Mucosa of stomach (tissue), 1 donor: ENCODE measurements at regions not wholly inside any gene's neighbourhood (a gene's known extent, or its start where the extent isn't known, plus 50 kb on each side); places are given as distances from the start of the nearest gene placed in this dataset.
"Not testable (repeated sequence)": the region's sequence is repeated elsewhere in the genome, so short reads cannot be mapped to it uniquely, and the experiment has no call there.

Experiments
- H3K27me3 ChIP-seq: one replicate; pipeline ENCODE4 v1.7.0; 2013; ENCODE audit warnings: mild to moderate bottlenecking, low read length; ENCODE audit not compliant: control insufficient read depth, insufficient read depth
- H3K36me3 ChIP-seq: one replicate; pipeline ENCODE4 v1.7.0; 2013; ENCODE audit warnings: low read length; ENCODE audit not compliant: control insufficient read depth, insufficient read depth
- H3K4me1 ChIP-seq: one replicate; pipeline ENCODE4 v1.7.0; 2013; ENCODE audit warnings: mild to moderate bottlenecking, low read length; ENCODE audit not compliant: control insufficient read depth, insufficient read depth
- H3K4me3 ChIP-seq: one replicate; pipeline ENCODE4 v1.7.0; 2013; ENCODE audit warnings: low read length
- H3K9ac ChIP-seq: one replicate; pipeline ENCODE4 v1.7.0; 2013; ENCODE audit warnings: mild to moderate bottlenecking, low read length, moderate library complexity
- H3K9me3 ChIP-seq: one replicate; pipeline ENCODE4 v1.7.0; 2013; ENCODE audit warnings: mild to moderate bottlenecking, low read length, moderate library complexity; ENCODE audit not compliant: control insufficient read depth
- donor health status: Pancreatic carcinoma.

DNA sequence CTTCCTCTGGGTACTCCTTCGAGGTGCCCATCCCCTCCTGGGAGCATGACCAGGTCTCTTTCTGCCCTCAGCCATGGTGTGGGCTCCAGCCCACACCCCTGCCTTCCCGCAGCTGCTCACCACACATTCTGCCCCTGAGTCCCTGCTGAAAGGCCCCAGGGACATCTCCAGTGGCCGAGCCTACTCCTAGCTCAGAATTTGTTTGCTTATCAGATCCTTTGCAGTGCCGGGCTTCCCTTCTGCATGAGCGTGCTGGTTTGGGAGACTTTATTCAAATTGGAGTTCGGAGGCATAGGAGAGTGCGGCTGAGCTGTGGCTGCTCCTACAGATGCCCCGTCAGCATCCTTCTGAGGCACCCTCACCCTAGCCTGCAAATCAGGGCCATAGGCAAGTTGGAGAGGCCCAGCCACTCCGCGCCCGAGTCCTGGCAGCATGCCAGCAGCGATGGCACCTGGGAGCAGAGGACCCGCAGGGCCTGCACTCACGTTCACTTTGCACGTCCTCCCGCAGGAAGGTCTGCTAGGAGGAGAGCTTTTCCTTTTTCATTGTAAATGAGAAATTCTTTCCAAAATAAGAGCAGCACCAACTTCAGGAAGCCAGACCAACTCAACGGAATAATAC, 327.3 kb downstream of the QKI start:
- no peak overlapping the region for H3K9ac ChIP-seq
- no peaks in the 10 kb centered on the region for H3K27me3 ChIP-seq
- no peaks in the 10 kb centered on the region for H3K4me1 ChIP-seq
- H3K36me3 ChIP-seq: no peaks in the 10 kb centered on the region
- H3K4me3 ChIP-seq: no peak overlapping the region
- H3K9me3 ChIP-seq: no peaks in the 10 kb centered on the region

DNA sequence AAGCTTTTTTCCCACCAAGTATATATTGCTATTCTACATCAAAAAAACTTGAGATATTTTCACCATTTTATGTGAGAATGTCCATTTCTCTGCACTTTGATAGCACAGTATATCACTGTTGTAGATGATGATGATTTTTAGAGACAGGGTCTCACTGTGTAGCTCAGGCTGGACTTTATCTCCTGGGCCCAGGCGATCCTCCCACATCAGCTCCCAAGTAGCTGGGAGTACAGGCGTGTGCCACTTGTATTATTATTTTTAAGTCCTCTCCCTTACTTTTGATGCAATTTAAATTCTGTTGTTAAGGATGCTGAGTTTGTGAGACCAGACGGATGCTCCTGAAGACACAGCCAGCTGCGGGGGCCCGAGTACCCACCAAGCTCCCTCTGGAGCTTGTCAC, 326.8 kb downstream of the QKI start:
- no peaks in the 10 kb centered on the region for H3K27me3 ChIP-seq
- no peaks in the 10 kb centered on the region for H3K9me3 ChIP-seq
- H3K36me3 ChIP-seq: no peaks in the 10 kb centered on the region
- no peaks in the 10 kb centered on the region for H3K4me1 ChIP-seq
- no peak overlapping the region for H3K9ac ChIP-seq
- H3K4me3 ChIP-seq: no peak overlapping the region

DNA sequence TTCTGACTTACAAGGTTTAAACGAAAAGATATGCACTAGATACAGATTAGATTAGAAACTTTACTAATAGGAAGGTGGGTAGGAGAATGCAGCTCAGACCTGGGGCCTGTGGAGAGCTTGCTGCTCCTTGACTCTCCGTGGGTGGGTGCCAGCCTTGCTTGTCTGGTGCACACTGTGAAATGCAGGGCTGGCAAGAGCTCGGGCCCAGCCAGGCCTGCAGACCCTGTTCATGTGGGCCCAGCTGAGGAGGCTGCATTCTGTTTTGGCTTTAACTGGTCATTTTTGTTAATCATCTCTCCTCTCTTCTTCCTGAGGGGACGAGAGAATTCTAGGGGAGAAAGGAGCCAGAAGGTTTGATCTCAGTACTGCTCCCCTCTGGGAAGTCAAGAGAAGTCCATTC, 325.4 kb downstream of the QKI start:
- H3K9me3 ChIP-seq: no peaks in the 10 kb centered on the region
- no peaks in the 10 kb centered on the region for H3K4me1 ChIP-seq
- no peak overlapping the region for H3K4me3 ChIP-seq
- no peaks in the 10 kb centered on the region for H3K36me3 ChIP-seq
- no peak overlapping the region for H3K9ac ChIP-seq
- H3K27me3 ChIP-seq: no peaks in the 10 kb centered on the region

DNA sequence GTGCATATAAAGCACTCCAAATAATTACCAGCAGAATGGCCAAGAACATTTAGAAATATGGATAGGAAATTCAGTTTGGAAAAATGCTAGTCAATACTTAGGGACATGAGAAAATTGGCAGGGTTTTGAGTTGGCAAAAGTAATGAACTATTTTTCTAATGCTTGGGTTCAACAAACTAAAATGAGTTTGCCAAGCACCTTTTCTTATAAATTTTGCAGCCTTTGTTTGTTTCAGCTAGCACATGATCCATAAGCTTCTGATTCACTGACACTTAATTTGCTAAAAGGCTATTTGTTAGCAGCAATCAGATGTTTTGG, 324.8 kb downstream of the QKI start:
- Histone ChIP-seq H3K9me3 (no peaks in the 10 kb centered on the region), H3K36me3 (no peaks in the 10 kb centered on the region), H3K9ac (no peak overlapping the region), H3K4me1 (no peaks in the 10 kb centered on the region), H3K27me3 (no peaks in the 10 kb centered on the region), H3K4me3 (no peak overlapping the region)

DNA sequence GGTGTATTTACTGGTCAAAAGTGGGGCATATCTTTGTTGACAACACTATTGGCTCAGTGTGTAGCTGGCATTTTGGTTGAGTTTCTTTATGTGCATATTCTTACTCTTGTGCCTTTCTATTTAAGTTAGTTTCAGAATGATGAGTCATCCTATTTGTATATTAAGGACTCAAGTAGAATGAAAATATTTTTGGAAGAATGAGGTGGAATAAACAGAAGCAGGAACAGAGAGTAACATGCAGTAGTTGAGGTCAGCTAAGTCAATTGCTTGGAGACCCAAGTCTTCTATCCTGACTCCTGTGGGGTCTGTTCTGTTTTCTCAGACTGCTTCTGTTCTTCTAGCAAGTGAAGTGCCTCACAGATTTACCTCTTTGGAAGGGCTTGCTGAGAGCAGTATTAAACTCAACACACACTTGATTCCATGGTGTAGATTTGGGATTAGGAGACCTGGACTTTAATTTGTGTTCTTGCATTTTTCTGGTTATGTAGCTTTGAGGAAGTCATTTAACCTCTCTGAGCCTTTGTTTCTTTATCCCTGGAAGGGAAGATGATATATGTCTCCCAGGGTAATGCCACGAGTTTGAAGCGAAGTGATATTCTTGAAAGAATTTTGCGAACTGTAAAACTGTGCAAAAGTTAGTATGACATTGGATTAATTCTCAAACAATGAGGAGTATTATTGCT, 324.3 kb downstream of the QKI start:
- Histone ChIP-seq H3K9ac (no peak overlapping the region), H3K9me3 (no peaks in the 10 kb centered on the region), H3K27me3 (no peaks in the 10 kb centered on the region), H3K36me3 (no peaks in the 10 kb centered on the region), H3K4me3 (no peak overlapping the region), H3K4me1 (no peaks in the 10 kb centered on the region)

DNA sequence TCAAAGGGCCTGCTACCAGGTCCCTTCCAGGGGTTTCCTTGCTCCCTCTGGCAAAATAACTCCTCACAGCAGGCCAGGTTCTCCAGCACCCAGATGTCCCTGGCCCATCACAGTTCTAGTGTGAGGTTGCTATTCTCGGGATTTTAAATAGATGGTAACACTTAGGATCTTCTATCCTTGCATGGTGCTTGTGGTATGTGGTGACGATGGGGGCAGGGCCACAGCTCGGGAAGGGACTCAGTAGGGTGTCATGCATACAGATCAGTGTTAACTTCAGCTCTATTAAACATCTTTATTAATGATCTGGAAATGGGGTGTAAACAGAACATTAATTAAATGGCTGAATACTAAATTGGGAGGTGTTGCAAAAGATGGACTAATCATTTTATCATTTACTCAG, 323.8 kb downstream of the QKI start:
- no peaks in the 10 kb centered on the region for H3K9me3 ChIP-seq
- H3K9ac ChIP-seq: no peak overlapping the region
- H3K36me3 ChIP-seq: no peaks in the 10 kb centered on the region
- no peaks in the 10 kb centered on the region for H3K27me3 ChIP-seq
- H3K4me3 ChIP-seq: no peak overlapping the region
- no peaks in the 10 kb centered on the region for H3K4me1 ChIP-seq

DNA sequence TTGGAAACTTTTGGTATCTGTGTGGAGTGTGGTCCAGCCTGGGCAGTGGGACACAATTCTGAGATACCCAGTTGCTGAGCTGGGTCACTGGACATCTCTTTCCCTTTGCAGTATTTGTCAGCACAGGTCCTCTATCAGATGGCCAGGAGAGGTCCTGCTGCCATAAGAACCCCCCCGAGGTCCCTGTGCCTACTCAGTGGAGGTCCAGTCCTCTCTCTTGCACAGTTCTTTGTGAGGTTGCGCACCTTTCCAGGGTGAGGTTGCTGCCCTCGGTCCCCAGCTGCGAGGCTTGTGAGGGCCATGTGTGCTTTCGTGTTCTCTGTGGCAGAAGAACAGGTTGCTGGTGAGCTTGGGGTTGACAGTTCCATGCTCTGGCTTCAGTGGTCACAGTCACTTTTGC, 320.6 kb downstream of the QKI start:
- H3K9ac ChIP-seq: no peak overlapping the region
- H3K9me3 ChIP-seq: no peaks in the 10 kb centered on the region
- no peak overlapping the region for H3K4me3 ChIP-seq
- no peaks in the 10 kb centered on the region for H3K36me3 ChIP-seq
- no peaks in the 10 kb centered on the region for H3K27me3 ChIP-seq
- H3K4me1 ChIP-seq: no peaks in the 10 kb centered on the region

DNA sequence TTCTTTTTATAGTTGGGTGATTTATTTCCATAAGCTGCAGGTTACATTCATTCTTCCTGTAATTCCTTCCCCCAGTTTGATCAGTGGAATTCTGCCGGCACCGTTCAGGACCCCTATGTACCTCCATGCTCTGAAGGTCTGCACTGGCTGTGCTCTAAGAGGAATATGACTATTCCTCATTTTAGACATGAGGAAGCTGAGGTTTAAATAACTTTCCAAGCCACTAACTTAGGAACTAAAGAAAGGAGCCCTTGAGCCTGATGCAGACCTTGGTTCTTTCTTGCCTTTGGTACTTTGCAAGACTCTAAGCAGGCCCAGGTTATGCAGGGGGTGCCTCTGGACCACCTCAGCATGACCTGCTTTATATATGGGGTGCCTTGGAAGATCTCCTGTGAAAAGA, 318.5 kb downstream of the QKI start:
- Histone ChIP-seq H3K27me3 (no peaks in the 10 kb centered on the region), H3K36me3 (no peaks in the 10 kb centered on the region), H3K4me1 (no peaks in the 10 kb centered on the region), H3K4me3 (no peak overlapping the region), H3K9me3 (no peaks in the 10 kb centered on the region), H3K9ac (no peak overlapping the region)

DNA sequence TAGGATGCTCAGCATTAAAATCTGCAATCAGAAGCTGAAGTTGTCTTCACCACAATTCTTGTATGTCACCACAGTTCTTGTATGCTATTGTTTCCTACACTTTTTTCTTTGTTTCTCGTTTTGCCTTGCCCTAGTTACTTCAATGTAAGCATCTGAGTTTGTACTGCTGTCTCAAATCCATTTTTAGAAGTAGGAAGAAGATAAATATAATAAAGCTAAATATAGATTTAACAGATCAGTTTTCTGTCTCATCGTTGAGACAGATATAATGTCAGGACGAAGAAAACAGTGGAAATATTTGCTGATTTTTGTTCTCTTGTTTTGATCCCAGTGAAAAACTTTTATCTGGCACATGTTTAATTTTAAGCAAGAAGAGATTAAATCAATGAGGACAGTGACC, 318.0 kb downstream of the QKI start:
- H3K27me3 ChIP-seq: no peaks in the 10 kb centered on the region
- H3K36me3 ChIP-seq: no peaks in the 10 kb centered on the region
- no peak overlapping the region for H3K4me3 ChIP-seq
- H3K9ac ChIP-seq: no peak overlapping the region
- H3K4me1 ChIP-seq: no peaks in the 10 kb centered on the region
- no peaks in the 10 kb centered on the region for H3K9me3 ChIP-seq

DNA sequence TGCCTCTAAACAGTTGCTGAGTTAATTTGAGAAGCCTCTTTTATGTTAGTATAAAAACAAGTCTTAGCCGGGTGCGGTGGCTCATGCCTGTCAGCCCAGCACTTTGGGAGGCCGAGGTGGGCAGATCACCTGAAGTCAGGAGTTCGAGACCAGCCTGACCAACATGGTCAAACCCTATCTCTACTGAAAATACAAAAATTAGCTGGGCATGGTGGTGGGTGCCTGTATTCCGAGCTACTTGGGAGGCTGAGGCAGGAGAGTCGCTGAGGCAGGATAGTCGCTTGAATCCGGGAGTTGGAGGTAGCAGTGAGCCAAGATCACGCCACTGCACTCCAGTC, 317.5 kb downstream of the QKI start:
- H3K4me3 ChIP-seq, H3K36me3 ChIP-seq, H3K9ac ChIP-seq, H3K4me1 ChIP-seq, H3K9me3 ChIP-seq, H3K27me3 ChIP-seq: not testable (repeated sequence)

DNA sequence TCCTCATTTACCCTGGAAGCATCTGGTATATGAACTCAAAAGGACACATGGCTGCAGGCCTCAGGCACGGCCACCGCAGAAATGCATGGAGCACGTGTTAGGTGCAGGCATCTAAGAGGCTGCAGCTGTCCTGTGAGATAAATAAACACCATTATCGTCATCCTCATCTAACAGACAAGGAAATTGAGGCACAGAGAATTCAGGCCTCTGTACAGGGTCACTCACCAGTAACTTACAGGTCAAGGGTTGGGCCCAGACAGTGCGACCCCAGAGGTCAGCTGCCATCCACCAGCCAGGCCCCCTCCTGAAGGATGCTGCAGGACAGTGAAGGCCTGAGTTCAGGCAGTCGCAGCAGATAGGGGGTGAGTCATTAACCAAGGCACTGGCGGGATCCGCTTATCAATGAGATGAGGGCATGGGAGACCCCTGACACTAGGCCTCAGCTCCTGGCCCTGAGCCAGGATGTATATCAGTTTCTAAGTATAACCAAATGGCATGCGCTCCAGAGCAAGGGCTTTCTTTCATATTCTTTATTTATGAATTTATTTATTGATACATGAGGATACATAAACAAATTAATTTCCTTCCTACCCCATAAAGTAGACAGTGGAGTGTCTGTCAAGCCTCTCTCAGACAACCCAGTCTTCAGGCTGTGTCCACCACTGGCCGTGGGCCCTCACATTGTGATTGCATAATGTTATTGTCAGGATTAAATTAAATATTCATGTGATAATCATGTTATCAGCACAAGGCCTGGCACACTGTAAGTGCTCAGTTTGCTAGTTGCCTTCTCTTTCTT, 316.9 kb downstream of the QKI start:
- Histone ChIP-seq H3K36me3 (no peaks in the 10 kb centered on the region), H3K9me3 (no peaks in the 10 kb centered on the region), H3K9ac (no peak overlapping the region), H3K4me1 (no peaks in the 10 kb centered on the region), H3K4me3 (no peak overlapping the region), H3K27me3 (no peaks in the 10 kb centered on the region)

DNA sequence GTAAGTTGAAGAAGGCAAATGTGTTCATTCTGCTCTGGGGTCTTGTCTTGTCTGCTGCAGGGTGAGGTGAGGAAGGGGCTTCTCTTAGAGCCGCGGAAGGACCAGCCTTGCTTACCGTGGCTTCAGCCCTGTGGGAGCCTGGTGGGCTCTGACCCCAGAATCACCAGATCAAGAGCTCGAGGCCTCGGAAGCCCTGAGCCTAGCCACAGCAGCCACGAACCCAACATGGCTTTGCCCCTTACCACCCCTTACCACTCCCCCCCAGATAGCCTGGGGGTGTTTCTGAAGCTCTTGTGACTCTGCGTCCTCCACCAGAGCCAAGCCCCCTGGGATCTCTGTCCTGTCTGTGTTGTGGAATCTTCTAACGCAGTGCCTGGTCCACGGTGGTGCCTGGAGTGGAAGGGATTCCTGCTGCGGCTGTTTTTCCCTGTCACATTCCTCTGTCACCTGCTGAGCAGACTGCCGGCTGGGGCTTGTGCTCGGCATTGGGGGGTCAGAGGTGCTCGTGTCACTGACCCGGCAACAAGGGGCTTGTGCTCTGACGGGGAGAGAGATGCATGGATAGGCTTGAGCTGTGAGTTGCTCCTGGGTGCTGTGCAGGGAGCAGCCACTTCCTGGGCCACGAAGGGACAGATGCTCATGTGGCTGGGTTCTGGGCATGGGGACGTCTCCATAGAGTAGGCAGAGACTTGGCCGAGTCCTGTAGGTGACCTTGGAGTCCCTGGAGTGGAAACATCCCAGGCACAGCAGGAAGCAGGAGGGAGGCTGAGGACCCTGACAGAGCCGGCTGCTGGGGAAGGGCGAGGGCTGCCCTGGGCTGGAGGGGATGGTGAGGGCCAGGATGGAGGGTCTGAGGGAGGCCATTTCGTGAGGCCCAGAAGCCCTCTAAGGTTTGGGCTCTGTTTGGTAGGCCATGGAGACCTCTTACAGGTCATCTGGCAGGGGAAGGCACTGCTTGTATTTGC, 316.0 kb downstream of the QKI start:
- no peaks in the 10 kb centered on the region for H3K36me3 ChIP-seq
- H3K27me3 ChIP-seq: no peaks in the 10 kb centered on the region
- H3K4me3 ChIP-seq: no peak overlapping the region
- no peak overlapping the region for H3K9ac ChIP-seq
- no peaks in the 10 kb centered on the region for H3K9me3 ChIP-seq
- no peaks in the 10 kb centered on the region for H3K4me1 ChIP-seq
